UCSD-AML1 (cell line): ENCODE measurements at regions not wholly inside any gene's neighbourhood (a gene's known extent, or its start where the extent isn't known, plus 50 kb on each side); places are given as distances from the start of the nearest gene placed in this dataset.

Source experiments
- DNase-seq: peaks from one replicate; lab custom pipeline; 2025; ENCODE audit not compliant: unreplicated experiment; lab: John Stamatoyannopoulos, UW

- DNase-seq: no peak
Observed at GRCh38 chr4:28730304-28730703, 1869.7 kb downstream of the STIM2 start.

GRCh38 chr4:28744066-28744465 lies 1883.4 kb downstream of the STIM2 start:
- no peak for DNase-seq

GRCh38 chr4:28754376-28754775 lies 1893.7 kb downstream of the STIM2 start:
- DNase-seq: no peak

- DNase-seq: no peak
Observed at GRCh38 chr4:28755081-28755480, 1894.4 kb downstream of the STIM2 start.

GRCh38 chr4:28759064-28759463 lies 1898.4 kb downstream of the STIM2 start:
- no peak for DNase-seq

GRCh38 chr4:28760003-28760402 lies 1899.4 kb downstream of the STIM2 start:
- DNase-seq: no peak

- DNase-seq: no peak
Observed at GRCh38 chr4:28772066-28772465, 1911.4 kb downstream of the STIM2 start.

- DNase-seq: no peak
Observed at GRCh38 chr4:28772788-28773187, 1912.1 kb downstream of the STIM2 start.

- no peak for DNase-seq
Observed at GRCh38 chr4:28774344-28774743, 1913.7 kb downstream of the STIM2 start.

- DNase-seq: no peak
Observed at GRCh38 chr4:28776004-28776403, 1915.4 kb downstream of the STIM2 start.

GRCh38 chr4:28784188-28784587 lies 1923.5 kb downstream of the STIM2 start:
- no peak for DNase-seq

GRCh38 chr4:28787947-28788346 lies 1927.3 kb downstream of the STIM2 start:
- no peak for DNase-seq

- DNase-seq: no peak
Observed at GRCh38 chr4:28788929-28789490, 1928.4 kb downstream of the STIM2 start.

- no peak for DNase-seq
Observed at GRCh38 chr4:28792917-28793597, 1927.1 kb upstream of the PCDH7 start.

GRCh38 chr4:28799696-28800095 lies 1920.5 kb upstream of the PCDH7 start:
- DNase-seq: no peak

- DNase-seq: no peak
Observed at GRCh38 chr4:28811025-28811424, 1909.1 kb upstream of the PCDH7 start.

GRCh38 chr4:28822163-28822562 lies 1898.0 kb upstream of the PCDH7 start:
- DNase-seq: no peak

- no peak for DNase-seq
Observed at GRCh38 chr4:28827866-28828265, 1892.3 kb upstream of the PCDH7 start.

GRCh38 chr4:28831867-28832266 lies 1888.3 kb upstream of the PCDH7 start:
- DNase-seq: no peak

GRCh38 chr4:28832444-28832843 lies 1887.7 kb upstream of the PCDH7 start:
- no peak for DNase-seq

GRCh38 chr4:28834120-28834519 lies 1886.0 kb upstream of the PCDH7 start:
- DNase-seq: no peak

- DNase-seq: no peak
Observed at GRCh38 chr4:28835501-28835900, 1884.7 kb upstream of the PCDH7 start.

- DNase-seq: no peak
Observed at GRCh38 chr4:28842271-28842670, 1877.9 kb upstream of the PCDH7 start.
